Activated CD4-positive, alpha-beta T cell treated with anti-CD3 and anti-CD28 coated beads, Interleukin-2, amount 50 U/mL, for 48 hours (primary cell): ENCODE measurements at regions not wholly inside any gene's neighbourhood (a gene's known extent, or its start where the extent isn't known, plus 50 kb on each side); places are given as distances from the start of the nearest gene placed in this dataset.
"Not testable (repeated sequence)": the region's sequence is repeated elsewhere in the genome, so short reads cannot be mapped to it uniquely, and the experiment has no call there.

ENCODE experiments used
- DNase-seq, 2 experiments: peaks; one replicate each; pipeline ENCODE4 v3.0.0-alpha.2; 2020

- no peak for DNase-seq
These were observed 181.7 kb upstream of the DDX53 start for GRCh38 chrX:22818061-22818460.

DNA sequence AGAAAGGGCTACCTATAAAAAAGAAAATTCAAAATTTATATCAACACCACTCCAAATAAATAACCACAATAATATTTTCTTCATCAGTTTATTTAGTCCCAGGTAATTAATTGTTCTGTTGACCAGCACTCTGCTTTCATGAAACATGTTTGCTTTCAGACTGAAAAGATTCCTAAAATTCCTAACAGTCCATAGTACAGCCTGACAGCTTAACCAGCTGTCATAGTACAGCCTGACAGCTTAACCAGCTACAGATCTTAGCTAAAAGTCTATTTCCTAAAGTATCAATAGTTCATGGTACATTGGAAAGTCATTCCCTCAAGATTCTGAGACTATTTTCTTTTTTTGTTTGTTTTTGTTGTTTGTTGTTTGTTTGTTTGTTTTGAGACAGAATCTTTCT is 144.1 kb upstream of the DDX53 start:
- no peak for DNase-seq

DNA sequence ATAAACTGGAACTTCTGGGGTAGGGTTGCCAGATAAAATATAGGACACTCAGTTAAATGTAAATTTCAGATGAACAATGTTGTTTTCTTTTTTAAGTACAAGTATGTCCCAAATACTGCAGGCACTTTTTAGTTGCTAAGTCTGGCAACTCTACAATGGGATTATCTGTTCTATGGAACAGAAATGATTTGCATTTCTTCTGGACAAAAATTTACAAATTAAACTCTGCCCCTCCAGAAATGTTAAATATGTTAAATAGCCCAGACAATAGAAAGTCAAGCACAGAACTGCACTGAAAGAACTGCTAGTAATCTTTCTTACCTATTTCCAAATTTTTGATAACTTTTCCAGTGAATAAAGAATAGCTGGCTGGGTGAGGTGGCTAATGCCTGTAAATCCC is 140.1 kb upstream of the DDX53 start:
- DNase-seq, result no peak

- not testable (repeated sequence) for DNase-seq
These were observed 133.0 kb upstream of the DDX53 start for GRCh38 chrX:22866801-22867200.

GRCh38 chrX:22882543-22882942 is 117.2 kb upstream of the DDX53 start:
- no peak for DNase-seq

- no peak for DNase-seq
These were observed 109.9 kb upstream of the DDX53 start for GRCh38 chrX:22889819-22890218.

DNA sequence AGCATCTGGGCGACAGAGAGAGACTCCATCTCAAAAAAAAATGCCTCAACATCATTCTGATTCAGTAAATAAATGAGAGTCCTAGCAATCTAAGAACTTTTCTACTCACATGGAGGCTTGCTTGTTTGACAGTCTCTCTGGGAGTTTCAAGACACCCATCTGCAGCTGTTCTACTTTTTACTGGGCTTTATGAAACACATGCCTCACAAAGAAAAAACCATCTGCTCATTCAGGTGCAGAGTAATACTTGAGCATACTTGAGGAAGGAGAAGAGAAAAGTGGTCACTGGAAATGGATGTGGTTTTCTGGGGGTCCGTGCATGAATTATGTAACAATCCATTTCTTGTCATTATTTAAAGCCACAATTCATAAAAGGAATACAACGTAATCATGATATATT is 87.1 kb upstream of the DDX53 start:
- DNase-seq, result no peak

GRCh38 chrX:22922961-22923360 is 76.8 kb upstream of the DDX53 start:
- DNase-seq, result no peak

GRCh38 chrX:22934640-22935039 is 65.1 kb upstream of the DDX53 start:
- DNase-seq, result no peak

DNA sequence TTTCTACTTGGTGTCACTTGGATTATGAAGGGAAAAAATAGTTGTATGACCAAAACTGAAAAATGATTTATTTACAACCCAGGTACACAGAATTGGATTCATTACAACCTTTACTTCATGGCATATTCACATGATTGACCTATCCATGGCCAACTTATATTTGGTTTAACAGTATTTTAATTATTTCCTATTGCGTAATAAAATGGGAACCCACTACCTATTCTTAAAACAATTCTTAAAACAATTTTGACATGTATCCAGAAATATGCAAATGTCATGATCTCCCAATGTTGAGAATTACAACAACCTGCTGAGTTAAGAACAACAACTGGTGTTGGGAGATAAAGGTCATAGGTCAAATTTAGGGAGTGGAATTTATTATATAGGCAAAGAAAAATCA is 54.8 kb upstream of the DDX53 start:
- DNase-seq, result no peak
